ENCODE measurements at regions not wholly inside any gene's neighbourhood (a gene's known extent, or its start where the extent isn't known, plus 50 kb on each side); places are given as distances from the start of the nearest gene placed in this dataset.

GRCh38 chrX:45584717-45585116, 384.0 kb upstream of the DIPK2B start:
- Mint-ChIP-seq H3K4me3 (ENCODE audit: unreplicated experiment) (no peak overlapping the region), H3K4me1 (ENCODE audit: insufficient read depth, unreplicated experiment) (no peaks in the 10 kb centered on the region), H3K9me3 (ENCODE audit: unreplicated experiment) (peaks cover 24% of the 10 kb centered on the region), H3K27me3 (ENCODE audit: insufficient read depth, unreplicated experiment) (peaks cover 42% of the 10 kb centered on the region), H3K36me3 (ENCODE audit: insufficient read depth, unreplicated experiment) (no peaks in the 10 kb centered on the region), H3K27ac (ENCODE audit: low read depth, unreplicated experiment) (no peak overlapping the region)
- no peak for DNase-seq (ENCODE audit: unreplicated experiment)
- TF ChIP-seq CTCF (IDR thresholded peaks at IDR 0.05; ENCODE audit: unreplicated experiment), result no peak
- no TSS peak for BruUV-seq (replicated peaks)
- ChIA-PET CTCF (interaction anchor here (0.6 kb wide), 1 partner anchor 189 kb away, joined by 3 read pairs; no protein-coding TSS in a partner anchor), POLR2A (no interaction called here)
- intact Hi-C loops (cut with micrococcal nuclease), result no loop called here

GRCh38 chrX:45577361-45577760, 376.7 kb upstream of the DIPK2B start:
- intact Hi-C loops (cut with micrococcal nuclease), result no loop called here
- no TSS peak for BruUV-seq (replicated peaks)
- Mint-ChIP-seq H3K27me3 (ENCODE audit: insufficient read depth, unreplicated experiment) (peaks cover 56% of the 10 kb centered on the region), H3K36me3 (ENCODE audit: insufficient read depth, unreplicated experiment) (peaks cover 6% of the 10 kb centered on the region), H3K27ac (ENCODE audit: low read depth, unreplicated experiment) (no peak overlapping the region), H3K4me1 (ENCODE audit: insufficient read depth, unreplicated experiment) (no peaks in the 10 kb centered on the region), H3K9me3 (ENCODE audit: unreplicated experiment) (peaks cover 28% of the 10 kb centered on the region), H3K4me3 (ENCODE audit: unreplicated experiment) (no peak overlapping the region)
- POLR2A ChIA-PET, result interaction anchor here (0.6 kb wide), 1 partner anchor 10 kb away, joined by 3 read pairs; no protein-coding TSS in a partner anchor
- CTCF ChIA-PET, result no interaction called here
- TF ChIP-seq CTCF (IDR thresholded peaks at IDR 0.05; ENCODE audit: unreplicated experiment), result no peak
- DNase-seq (ENCODE audit: unreplicated experiment), result no peak

GRCh38 chrX:45571453-45571852, 370.8 kb upstream of the DIPK2B start:
- ChIA-PET CTCF (no interaction called here), POLR2A (no interaction called here)
- Mint-ChIP-seq H3K4me1 (ENCODE audit: insufficient read depth, unreplicated experiment) (no peaks in the 10 kb centered on the region), H3K36me3 (ENCODE audit: insufficient read depth, unreplicated experiment) (peaks cover 6% of the 10 kb centered on the region), H3K4me3 (ENCODE audit: unreplicated experiment) (no peak overlapping the region), H3K27ac (ENCODE audit: low read depth, unreplicated experiment) (no peak overlapping the region), H3K27me3 (ENCODE audit: insufficient read depth, unreplicated experiment) (peaks cover 38% of the 10 kb centered on the region), H3K9me3 (ENCODE audit: unreplicated experiment) (no peaks in the 10 kb centered on the region)
- intact Hi-C loops (cut with micrococcal nuclease), result no loop called here
- no peak for TF ChIP-seq CTCF (IDR thresholded peaks at IDR 0.05; ENCODE audit: unreplicated experiment)
- no peak for DNase-seq (ENCODE audit: unreplicated experiment)
- BruUV-seq (replicated peaks), result no TSS peak

GRCh38 chrX:45566456-45566855, 365.8 kb upstream of the DIPK2B start:
- BruUV-seq (replicated peaks), result no TSS peak
- DNase-seq (ENCODE audit: unreplicated experiment), result no peak
- CTCF ChIA-PET, result no interaction called here

More at GRCh38 chrX:45566456-45566855, 365.8 kb upstream of the DIPK2B start:
- TF ChIP-seq CTCF (IDR thresholded peaks at IDR 0.05; ENCODE audit: unreplicated experiment), result no peak
- Mint-ChIP-seq H3K36me3 (ENCODE audit: insufficient read depth, unreplicated experiment) (no peaks in the 10 kb centered on the region), H3K4me1 (ENCODE audit: insufficient read depth, unreplicated experiment) (no peaks in the 10 kb centered on the region), H3K9me3 (ENCODE audit: unreplicated experiment) (peaks cover 18% of the 10 kb centered on the region), H3K27me3 (ENCODE audit: insufficient read depth, unreplicated experiment) (peaks cover 37% of the 10 kb centered on the region), H3K4me3 (ENCODE audit: unreplicated experiment) (no peak overlapping the region), H3K27ac (ENCODE audit: low read depth, unreplicated experiment) (no peak overlapping the region)
- POLR2A ChIA-PET, result no interaction called here
- intact Hi-C loops (cut with micrococcal nuclease), result no loop called here
